GM10266 (cell line): ENCODE measurements at regions not wholly inside any gene's neighbourhood (a gene's known extent, or its start where the extent isn't known, plus 50 kb on each side); places are given as distances from the start of the nearest gene placed in this dataset.

Source experiments
- DNase-seq: peaks from one replicate; pipeline ENCODE4 v3.0.0; 2012; ENCODE audit errors: extremely low spot score
- CTCF ChIP-seq: IDR thresholded peaks from 2 replicates; pipeline ENCODE4 v1.5.1; 2012; ENCODE audit warnings: mild to moderate bottlenecking, low read depth; ENCODE audit not compliant: control insufficient read depth, insufficient read depth; ENCODE audit errors: missing control alignments

- TF ChIP-seq CTCF, result no peak
- no peak for DNase-seq
These were observed 434.0 kb upstream of the C9orf72 start for GRCh38 chr9:28007097-28007817.

- TF ChIP-seq CTCF, result no peak
- no peak for DNase-seq
These were observed 440.9 kb upstream of the C9orf72 start for GRCh38 chr9:28014212-28014611.

GRCh38 chr9:28024676-28025075 lies 451.4 kb upstream of the C9orf72 start:
- DNase-seq, result no peak
- no peak for TF ChIP-seq CTCF

GRCh38 chr9:28025186-28025585 lies 451.9 kb upstream of the C9orf72 start:
- TF ChIP-seq CTCF, result no peak
- no peak for DNase-seq

DNA sequence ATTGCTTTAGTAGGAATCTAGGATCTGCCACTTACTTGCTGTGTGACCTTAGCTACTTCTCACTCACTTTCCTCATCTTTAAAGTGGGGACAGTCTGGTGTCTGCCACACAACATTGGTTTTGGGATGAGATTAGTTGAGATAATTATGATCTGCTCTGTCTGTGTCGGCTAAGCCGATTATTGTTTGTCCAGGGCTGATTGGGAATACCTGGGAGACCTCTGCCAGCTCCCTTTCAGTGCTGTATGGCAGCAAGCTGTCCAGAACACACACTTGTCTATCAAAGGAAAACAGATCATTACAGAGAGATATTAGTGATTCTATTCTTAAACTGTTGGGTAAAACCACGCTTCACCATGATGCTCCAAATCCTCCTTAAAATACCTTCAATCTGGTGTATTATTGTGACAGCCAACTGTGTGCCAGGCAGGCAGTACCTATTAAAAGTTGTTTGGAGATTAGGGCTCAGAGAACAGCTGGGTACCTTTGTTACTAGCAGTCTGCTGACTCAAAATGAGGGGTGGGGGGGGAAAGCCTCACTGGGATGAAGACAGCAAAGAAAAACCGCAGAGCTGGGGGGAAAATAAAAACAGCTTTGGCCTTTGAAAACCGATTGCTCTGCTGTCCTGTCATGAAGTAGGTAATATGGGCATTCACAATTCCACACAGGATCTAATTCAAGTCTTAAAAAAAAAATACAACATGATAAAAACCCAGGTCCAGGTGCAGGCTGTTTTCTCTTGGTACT lies 458.4 kb upstream of the C9orf72 start:
- no peak for DNase-seq

DNA sequence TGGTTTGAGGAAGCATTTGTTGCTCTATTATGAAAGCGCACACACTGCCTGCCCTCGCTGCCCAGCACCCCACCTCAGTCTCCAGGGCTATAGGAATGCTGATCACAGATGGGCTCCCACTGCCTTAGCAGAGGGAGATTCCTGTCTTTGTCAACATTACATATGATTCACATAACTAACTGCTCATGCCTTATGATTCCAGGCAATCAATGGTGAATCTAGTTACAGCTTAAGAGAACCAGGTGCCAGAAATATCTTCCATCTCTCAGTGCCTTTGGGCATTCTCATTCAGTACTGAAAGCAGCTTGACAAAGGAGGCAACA lies 458.9 kb upstream of the C9orf72 start:
- TF ChIP-seq CTCF, result no peak
- no peak for DNase-seq

More for the DNA sequence above, 458.4 kb upstream of the C9orf72 start:
- no peak for TF ChIP-seq CTCF

- DNase-seq, result no peak
- TF ChIP-seq CTCF, result no peak
These were observed 461.0 kb upstream of the C9orf72 start for GRCh38 chr9:28034242-28034641.
